NCI-H2107 (cell line): ENCODE measurements at regions not wholly inside any gene's neighbourhood (a gene's known extent, or its start where the extent isn't known, plus 50 kb on each side); places are given as distances from the start of the nearest gene placed in this dataset.
A peak's percentile ranks its signal among the peaks of the same experiment; 100 is the strongest.

Experiments used
- DNase-seq: peaks from one replicate; lab custom pipeline; 2025; lab: John Stamatoyannopoulos, UW

GRCh38 chr3:148162132-148162531, 535.6 kb upstream of the AGTR1 start:
- DNase-seq: no peak

- DNase-seq: no peak
These were observed 529.4 kb upstream of the AGTR1 start for GRCh38 chr3:148168347-148168746.

GRCh38 chr3:148173851-148174250, 523.9 kb upstream of the AGTR1 start:
- no peak for DNase-seq

- DNase-seq: no peak
These were observed 522.5 kb upstream of the AGTR1 start for GRCh38 chr3:148175214-148175613.

- peak; percentile 11 for DNase-seq
These were observed 519.2 kb upstream of the AGTR1 start for GRCh38 chr3:148178503-148178902.

GRCh38 chr3:148184798-148185197, 512.9 kb upstream of the AGTR1 start:
- no peak for DNase-seq

- no peak for DNase-seq
These were observed 510.8 kb upstream of the AGTR1 start for GRCh38 chr3:148186881-148187280.

- DNase-seq: no peak
These were observed 510.4 kb upstream of the AGTR1 start for GRCh38 chr3:148187296-148187695.

GRCh38 chr3:148190441-148190990, 507.2 kb upstream of the AGTR1 start:
- no peak for DNase-seq

- no peak for DNase-seq
These were observed 505.7 kb upstream of the AGTR1 start for GRCh38 chr3:148191966-148192365.

GRCh38 chr3:148197061-148197460, 500.6 kb upstream of the AGTR1 start:
- no peak for DNase-seq

GRCh38 chr3:148202386-148202785, 495.3 kb upstream of the AGTR1 start:
- DNase-seq: no peak

GRCh38 chr3:148203297-148204010, 494.2 kb upstream of the AGTR1 start:
- no peak for DNase-seq

GRCh38 chr3:148204131-148204530, 493.6 kb upstream of the AGTR1 start:
- no peak for DNase-seq

GRCh38 chr3:148205977-148206376, 491.7 kb upstream of the AGTR1 start:
- DNase-seq: no peak

GRCh38 chr3:148206446-148206845, 491.3 kb upstream of the AGTR1 start:
- DNase-seq: no peak

GRCh38 chr3:148208975-148209374, 488.7 kb upstream of the AGTR1 start:
- DNase-seq: no peak

GRCh38 chr3:148211725-148212124, 486.0 kb upstream of the AGTR1 start:
- DNase-seq: no peak

- no peak for DNase-seq
These were observed 483.0 kb upstream of the AGTR1 start for GRCh38 chr3:148214705-148215104.

- no peak for DNase-seq
These were observed 480.4 kb upstream of the AGTR1 start for GRCh38 chr3:148217317-148217716.

- DNase-seq: no peak
These were observed 479.5 kb upstream of the AGTR1 start for GRCh38 chr3:148218222-148218621.

- no peak for DNase-seq
These were observed 477.7 kb upstream of the AGTR1 start for GRCh38 chr3:148219999-148220398.

- DNase-seq: no peak
These were observed 476.4 kb upstream of the AGTR1 start for GRCh38 chr3:148221303-148221702.

- no peak for DNase-seq
These were observed 474.4 kb upstream of the AGTR1 start for GRCh38 chr3:148223266-148223665.
